Epithelial cell of proximal tubule (primary cell): ENCODE measurements at regions not wholly inside any gene's neighbourhood (a gene's known extent, or its start where the extent isn't known, plus 50 kb on each side); places are given as distances from the start of the nearest gene placed in this dataset.
"Not testable (repeated sequence)": the region's sequence is repeated elsewhere in the genome, so short reads cannot be mapped to it uniquely, and the experiment has no call there.

Experiments
- DNase-seq: peaks from one replicate; pipeline ENCODE4 v3.0.0-alpha.2; 2011; ENCODE audit warnings: low read depth
- H3K4me3 ChIP-seq: 2 replicates; pipeline ENCODE4 v1.5.1; 2011; ENCODE audit warnings: low read depth, mild to moderate bottlenecking, low read length
- CTCF ChIP-seq: conservative IDR thresholded peaks from 2 replicates; pipeline ENCODE4 v1.5.1; 2012; ENCODE audit warnings: low read depth, mild to moderate bottlenecking, low read length

- H3K4me3 ChIP-seq, result no peak overlapping the region
- no peak for TF ChIP-seq CTCF
- DNase-seq, result no peak
Observed at GRCh38 chr1:186255266-186255665, 119.8 kb downstream of the TPR start.

GRCh38 chr1:186250529-186250928 is 124.5 kb downstream of the TPR start:
- no peak for DNase-seq
- no peak for TF ChIP-seq CTCF
- H3K4me3 ChIP-seq, result no peak overlapping the region

- H3K4me3 ChIP-seq, DNase-seq: not testable (repeated sequence)
Observed at GRCh38 chr1:186248608-186249007, 126.4 kb downstream of the TPR start.

- peak; percentile 30 for TF ChIP-seq CTCF
- no peak overlapping the region for H3K4me3 ChIP-seq
- DNase-seq, result no peak
Observed at GRCh38 chr1:186244825-186245224, 130.2 kb downstream of the TPR start.
